GM12878 (cell line): ENCODE measurements at regions not wholly inside any gene's neighbourhood (a gene's known extent, or its start where the extent isn't known, plus 50 kb on each side); places are given as distances from the start of the nearest gene placed in this dataset.

Experiments
- ATAC-seq: fragments of 200-7000 bp; cut with Tn5 transposase; 3 replicates; pipeline ENCODE4 v1.9.1; 2020; ENCODE audit warnings: mild to moderate bottlenecking, moderate library complexity
- BruUV-seq: library from RNA; stranded (reverse); fragments of 400-500 nt; replicated peaks from 2 replicates; lab custom pipeline; 2021; lab: Mats Ljungman, UMichigan
- CTCF ChIA-PET: fragments of 300-600 bp; sonication (Branson Sonifier 250); formaldehyde crosslinking; extraction: SDS; loops from one replicate; lab custom pipeline; 2021; ENCODE audit warnings: inconsistent platforms; lab: Yijun Ruan, JAX
- POLR2A ChIA-PET: fragments of 350-600 bp; formaldehyde crosslinking; extraction: SDS; loops from one replicate; lab custom pipeline; 2021; ENCODE audit warnings: inconsistent platforms; lab: Charles Lee
- RAD21 ChIA-PET: fragments of 300-600 bp; sonication (Branson Sonifier 250); formaldehyde crosslinking; loops from one replicate; lab custom pipeline; 2023; ENCODE audit warnings: antibody characterized with exemption; ENCODE audit not compliant: unreplicated experiment; lab: Charles Lee
- SMC1A ChIA-PET: fragments of 300-600 bp; sonication (Branson Sonifier 250); formaldehyde crosslinking; loops from one replicate; lab custom pipeline; 2023; ENCODE audit not compliant: unreplicated experiment, uncharacterized antibody; lab: Charles Lee
- DNase-seq: peaks from one replicate; pipeline ENCODE4 v3.0.0-alpha.2; 2011; ENCODE audit warnings: low read depth, low spot score
- FAIRE-seq: peaks from 3 replicates; lab custom pipeline; 2011; peaks lifted over from hg19 to GRCh38; lab: Jason Lieb, UNC
- H2AFZ ChIP-seq: 2 replicates; pipeline ENCODE4 v1.6.0; 2011; ENCODE audit warnings: low read depth, low read length, control low read depth; ENCODE audit not compliant: control insufficient read depth
- H3K27ac ChIP-seq: 2 replicates; pipeline ENCODE4 v1.5.1; 2011; ENCODE audit warnings: control low read depth; ENCODE audit not compliant: control insufficient read depth, insufficient read depth
- H3K27me3 ChIP-seq, 2 experiments: replicated peaks in 1 of 2; 2 replicates each; pipeline versions ENCODE4 v1.6.0 to v1.6.1; 2011; ENCODE audit warnings: low read length in 1 of 2; ENCODE audit not compliant: control insufficient read depth in 2 of 2, insufficient read depth in 2 of 2
- H3K36me3 ChIP-seq, 2 experiments: 2 replicates each; pipeline ENCODE4 v1.5.1; 2011; ENCODE audit warnings: low read length in 1 of 2; ENCODE audit not compliant: control insufficient read depth in 2 of 2, insufficient read depth in 2 of 2
- H3K4me1 ChIP-seq: 2 replicates; pipeline ENCODE4 v1.6.1; 2011; ENCODE audit warnings: mild to moderate bottlenecking, low read length, moderate library complexity, mixed read lengths; ENCODE audit not compliant: control insufficient read depth, insufficient read depth
- H3K4me2 ChIP-seq: 2 replicates; pipeline ENCODE4 v1.6.0; 2011; ENCODE audit warnings: control low read depth; ENCODE audit not compliant: control insufficient read depth, insufficient read depth
- H3K4me3 ChIP-seq: fragments of 200-600 bp; sonication (generic); 2 replicates; pipeline ENCODE4 v1.5.1; 2016
- H3K79me2 ChIP-seq: 2 replicates; pipeline ENCODE4 v1.6.0; 2011; ENCODE audit warnings: low read length; ENCODE audit not compliant: control insufficient read depth, insufficient read depth
- H3K9ac ChIP-seq: 2 replicates; pipeline ENCODE4 v1.8.0; 2011; ENCODE audit warnings: low read length, control low read depth, mixed read lengths; ENCODE audit not compliant: control insufficient read depth, insufficient read depth
- H3K9me3 ChIP-seq: replicated peaks from 3 replicates; pipeline ENCODE4 v1.5.1; 2011; ENCODE audit warnings: mild to moderate bottlenecking, low read length; ENCODE audit not compliant: control insufficient read depth, insufficient read depth
- H4K20me1 ChIP-seq: 2 replicates; pipeline ENCODE4 v1.6.0; 2011; ENCODE audit not compliant: control insufficient read depth, insufficient read depth
- HCFC1 ChIP-seq: fragments of 150-350 bp; IDR thresholded peaks from 2 replicates; pipeline ENCODE4 v1.6.1; 2014; ENCODE audit warnings: low read length
- MEF2B ChIP-seq: fragments of 450-650 bp; IDR thresholded peaks from 2 replicates; pipeline ENCODE4 v1.6.1; 2018; ENCODE audit warnings: mild to moderate bottlenecking, moderate library complexity; ENCODE audit not compliant: partially characterized antibody, poor library complexity, severe bottlenecking
- MYB ChIP-seq: fragments of 150-350 bp; IDR thresholded peaks from 2 replicates; pipeline ENCODE4 v1.6.1; 2014; ENCODE audit warnings: mild to moderate bottlenecking, low read depth, low read length, borderline replicate concordance
- NFYA ChIP-seq: IDR thresholded peaks from 2 replicates; pipeline ENCODE4 v1.6.1; 2011; ENCODE audit warnings: low read depth, mild to moderate bottlenecking, low read length, improper control_type of control experiment, borderline replicate concordance
- NR2C2 ChIP-seq: IDR thresholded peaks from 2 replicates; pipeline ENCODE4 v1.6.1; 2011; ENCODE audit warnings: borderline replicate concordance, low read depth; ENCODE audit not compliant: control insufficient read depth, insufficient read length
- SPI1 ChIP-seq: IDR thresholded peaks from 2 replicates; pipeline ENCODE4 v1.6.1; 2011; ENCODE audit warnings: low read depth, mild to moderate bottlenecking, low read length, moderate library complexity, borderline replicate concordance; ENCODE audit not compliant: insufficient read depth
- SRF ChIP-seq, 2 experiments: IDR thresholded peaks; 2 replicates each; pipeline ENCODE4 v1.6.1; 2011; ENCODE audit warnings: low read depth in 2 of 2, low read length in 2 of 2, mild to moderate bottlenecking in 1 of 2, moderate library complexity in 1 of 2
- TCF12 ChIP-seq: IDR thresholded peaks from 2 replicates; pipeline ENCODE4 v1.6.1; 2011; ENCODE audit warnings: low read depth, mild to moderate bottlenecking, low read length
- WGBS: methylation state at CpG from one replicate; pipeline ENCODE4 v1.1.6; 2016; ENCODE audit warnings: low lambda C conversion rate; ENCODE audit not compliant: insufficient replicate concordance, insufficient coverage; ENCODE audit errors: missing lambda C conversion rate; 5-methylcytosine and 5-hydroxymethylcytosine counted together
- in situ Hi-C: fragments of 300-500 bp; cut with MboI; formaldehyde crosslinking; loops from 9 replicates; pipeline ENCODE4 v1.14.3; 2018; ENCODE audit warnings: mixed read lengths
- intact Hi-C: fragments of 100-400 bp; cut with micrococcal nuclease; formaldehyde crosslinking; loops from one replicate; pipeline ENCODE4 v1.14.2; 2022; ENCODE audit not compliant: unreplicated experiment

GRCh38 chr21:25406887-25407579, 200.2 kb downstream of the MRPL39 start:
- Histone ChIP-seq H3K9ac (no peak overlapping the region), H2AFZ (no peak overlapping the region), H3K27ac (no peak overlapping the region), H3K4me1 (peaks cover 6% of the 10 kb centered on the region), H3K4me3 (no peak overlapping the region), H3K27me3 (no peaks in the 10 kb centered on the region), H3K4me2 (no peak overlapping the region), H4K20me1 (no peaks in the 10 kb centered on the region), H3K36me3 (peaks cover 0 to 1% of the 10 kb centered on the region in 2 experiments; a peak in 3 of 4 replicates), H3K79me2 (peaks cover 36% of the 10 kb centered on the region), H3K9me3 (peaks cover 14% of the 10 kb centered on the region)
- SMC1A ChIA-PET: interaction anchor here (0.6 to 1.9 kb wide), 7 partner anchors 9 to 22 kb away, joined by 3 to 9 read pairs (median 3); no protein-coding TSS in a partner anchor
- no peak for TF ChIP-seq NFYA
- TF ChIP-seq NR2C2: no peak
- TF ChIP-seq SPI1: no peak
- DNase-seq (no peak), FAIRE-seq (no peak), ATAC-seq (peak; percentile 14)
- intact Hi-C loops (no loop called here), in situ Hi-C loops (no loop called here)
- 71% methylated on average over 4 of the region's 4 CpGs for WGBS
- no TSS peak for BruUV-seq
- RAD21 ChIA-PET: no interaction called here
- CTCF ChIA-PET: interaction anchor here (1.3 kb wide), 1 partner anchor 11 kb away, joined by 4 read pairs; no protein-coding TSS in a partner anchor
- POLR2A ChIA-PET: interaction anchor here (0.7 kb wide), 1 partner anchor 11 kb away, joined by 3 read pairs; no protein-coding TSS in a partner anchor

DNA sequence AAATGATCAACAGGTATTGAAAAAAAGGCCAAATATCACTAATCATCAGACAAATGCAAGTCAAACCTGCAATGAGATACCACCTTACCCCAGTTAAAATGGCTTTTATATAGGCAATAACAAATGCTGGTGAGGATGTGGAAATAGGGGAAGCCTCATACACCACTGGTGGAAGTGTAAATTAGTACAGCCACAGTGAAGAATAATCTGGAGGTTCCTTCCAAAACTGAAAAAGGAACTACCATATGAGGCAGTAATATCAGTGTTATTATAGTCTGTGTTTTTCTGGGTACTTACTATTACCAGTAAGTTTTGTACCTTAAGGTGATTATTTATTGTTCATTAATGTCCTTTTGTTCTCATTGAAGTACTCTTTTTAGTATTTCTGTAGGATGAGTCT, 201.3 kb downstream of the MRPL39 start:
- Histone ChIP-seq H3K4me3 (no peak overlapping the region), H3K36me3 (peaks cover 0 to 1% of the 10 kb centered on the region in 2 experiments; a peak in 2 of 4 replicates), H3K4me2 (no peak overlapping the region), H3K4me1 (peaks cover 4% of the 10 kb centered on the region), H3K27me3 (no peaks in the 10 kb centered on the region), H3K9ac (no peak overlapping the region), H4K20me1 (no peaks in the 10 kb centered on the region), H3K27ac (no peak overlapping the region), H2AFZ (no peak overlapping the region), H3K9me3 (peaks cover 16% of the 10 kb centered on the region), H3K79me2 (peaks cover 28% of the 10 kb centered on the region)
- TF ChIP-seq MYB (no peak), TCF12 (no peak), SRF (IDR thresholded peaks at IDR 0.05; ENCODE audit: low read depth in 2 of 2, low read length in 2 of 2) (0 out of 4 replicates have a peak, but pooled peaks of 1 of the 2 experiments have one; percentile 64), MEF2B (no peak), HCFC1 (no peak)
- in situ Hi-C loops: no loop called here
- intact Hi-C loops: no loop called here
- no peak for DNase-seq
- CTCF ChIA-PET: no interaction called here
- POLR2A ChIA-PET: no interaction called here
- BruUV-seq: no TSS peak
- ATAC-seq: peak; percentile 55
- FAIRE-seq: no peak
- RAD21 ChIA-PET: interaction anchor here (0.9 to 1.1 kb wide), 3 partner anchors 9 to 200 kb away, joined by 3 read pairs; no protein-coding TSS in a partner anchor
- SMC1A ChIA-PET: interaction anchor here (1.0 to 1.9 kb wide), 6 partner anchors 9 to 102 kb away, joined by 3 to 9 read pairs (median 5); no protein-coding TSS in a partner anchor
